ENCODE measurements at regions not wholly inside any gene's neighbourhood (a gene's known extent, or its start where the extent isn't known, plus 50 kb on each side); places are given as distances from the start of the nearest gene placed in this dataset.

GRCh38 chr2:198691236-198691635 lies 766.5 kb downstream of the SATB2 start:
- H3K27me3 ChIP-seq, result no peaks in the 10 kb centered on the region
- H3K9me3 ChIP-seq, result no peaks in the 10 kb centered on the region
- H3K4me1 ChIP-seq, result no peaks in the 10 kb centered on the region
- intact Hi-C loops (cut with DNase I), result no loop called here
- no peak overlapping the region for H3K4me3 ChIP-seq
- no peaks in the 10 kb centered on the region for H3K36me3 ChIP-seq
- DNase-seq (ENCODE audit: extremely low spot score in 2 of 2), result no peak
- H3K27ac ChIP-seq, result no peak overlapping the region
- TF ChIP-seq POLR2AphosphoS5 (IDR thresholded peaks at IDR 0.05; ENCODE audit: insufficient read depth in 1 of 2, low read depth in 1 of 2) (no peak), CTCF (IDR thresholded peaks at IDR 0.05) (no peak), POLR2A (IDR thresholded peaks at IDR 0.05) (no peak)

GRCh38 chr2:198664321-198664720 lies 793.4 kb downstream of the SATB2 start:
- no peak overlapping the region for H3K4me3 ChIP-seq
- no peaks in the 10 kb centered on the region for H3K27me3 ChIP-seq
- H3K27ac ChIP-seq, result no peak overlapping the region
- no peaks in the 10 kb centered on the region for H3K4me1 ChIP-seq
- intact Hi-C loops (cut with DNase I), result no loop called here
- TF ChIP-seq CTCF (IDR thresholded peaks at IDR 0.05) (no peak), POLR2A (IDR thresholded peaks at IDR 0.05) (no peak), POLR2AphosphoS5 (IDR thresholded peaks at IDR 0.05; ENCODE audit: insufficient read depth in 1 of 2, low read depth in 1 of 2) (no peak)
- no peak for DNase-seq (ENCODE audit: extremely low spot score in 2 of 2)
- H3K9me3 ChIP-seq, result no peaks in the 10 kb centered on the region
- no peaks in the 10 kb centered on the region for H3K36me3 ChIP-seq

GRCh38 chr2:198662905-198663304 lies 794.8 kb downstream of the SATB2 start:
- DNase-seq (ENCODE audit: extremely low spot score in 2 of 2), result no peak
- TF ChIP-seq CTCF (IDR thresholded peaks at IDR 0.05) (no peak), POLR2AphosphoS5 (IDR thresholded peaks at IDR 0.05; ENCODE audit: insufficient read depth in 1 of 2, low read depth in 1 of 2) (no peak), POLR2A (IDR thresholded peaks at IDR 0.05) (no peak)
- Histone ChIP-seq H3K4me3 (no peak overlapping the region), H3K27me3 (no peaks in the 10 kb centered on the region), H3K27ac (no peak overlapping the region), H3K4me1 (no peaks in the 10 kb centered on the region), H3K9me3 (no peaks in the 10 kb centered on the region), H3K36me3 (no peaks in the 10 kb centered on the region)
- intact Hi-C loops (cut with DNase I), result no loop called here

- H3K27ac ChIP-seq, result no peak overlapping the region
- intact Hi-C loops (cut with DNase I), result no loop called here
- no peaks in the 10 kb centered on the region for H3K9me3 ChIP-seq
- no peaks in the 10 kb centered on the region for H3K36me3 ChIP-seq
- DNase-seq (ENCODE audit: extremely low spot score in 2 of 2), result no peak
- no peaks in the 10 kb centered on the region for H3K27me3 ChIP-seq
- H3K4me3 ChIP-seq, result no peak overlapping the region
- TF ChIP-seq POLR2A (IDR thresholded peaks at IDR 0.05) (no peak), CTCF (IDR thresholded peaks at IDR 0.05) (no peak), POLR2AphosphoS5 (IDR thresholded peaks at IDR 0.05; ENCODE audit: insufficient read depth in 1 of 2, low read depth in 1 of 2) (no peak)
- no peaks in the 10 kb centered on the region for H3K4me1 ChIP-seq
Measured at GRCh38 chr2:198660501-198660900, 797.2 kb downstream of the SATB2 start.

GRCh38 chr2:198659096-198659870 lies 798.5 kb downstream of the SATB2 start:
- H3K4me1 ChIP-seq, result no peaks in the 10 kb centered on the region

More at GRCh38 chr2:198659096-198659870, 798.5 kb downstream of the SATB2 start:
- no peak overlapping the region for H3K4me3 ChIP-seq
- H3K9me3 ChIP-seq, result no peaks in the 10 kb centered on the region
- intact Hi-C loops (cut with DNase I), result no loop called here
- H3K27me3 ChIP-seq, result no peaks in the 10 kb centered on the region
- TF ChIP-seq POLR2A (IDR thresholded peaks at IDR 0.05) (no peak), POLR2AphosphoS5 (IDR thresholded peaks at IDR 0.05; ENCODE audit: insufficient read depth in 1 of 2, low read depth in 1 of 2) (no peak), CTCF (IDR thresholded peaks at IDR 0.05) (no peak)
- no peak for DNase-seq (ENCODE audit: extremely low spot score in 2 of 2)
- H3K27ac ChIP-seq, result no peak overlapping the region
- no peaks in the 10 kb centered on the region for H3K36me3 ChIP-seq
